Activated CD8-positive, alpha-beta memory T cell treated with anti-CD3 and anti-CD28 coated beads for 36 hours (primary cell): ENCODE measurements at regions not wholly inside any gene's neighbourhood (a gene's known extent, or its start where the extent isn't known, plus 50 kb on each side); places are given as distances from the start of the nearest gene placed in this dataset.
"Not testable (repeated sequence)": the region's sequence is repeated elsewhere in the genome, so short reads cannot be mapped to it uniquely, and the experiment has no call there.

ENCODE experiments used
- CTCF ChIA-PET: fragments of 350-600 bp; sonication (Branson Sonifier 250); formaldehyde crosslinking; loops from one replicate; lab custom pipeline; 2021; ENCODE audit warnings: antibody characterized with exemption; lab: Charles Lee
- POLR2A ChIA-PET: fragments of 350-600 bp; sonication (Branson Sonifier 250); formaldehyde crosslinking; loops from one replicate; lab custom pipeline; 2021; ENCODE audit warnings: antibody characterized with exemption; lab: Charles Lee

GRCh38 chr2:21194147-21194546, 70.4 kb downstream of the TDRD15 start:
- ChIA-PET POLR2A (no interaction called here), CTCF (no interaction called here)

GRCh38 chr2:21194858-21195271, 71.1 kb downstream of the TDRD15 start:
- ChIA-PET CTCF (interaction anchor here (0.7 kb wide), 1 partner anchor 30 kb away, joined by 3 read pairs; no protein-coding TSS in a partner anchor), POLR2A (no interaction called here)

DNA sequence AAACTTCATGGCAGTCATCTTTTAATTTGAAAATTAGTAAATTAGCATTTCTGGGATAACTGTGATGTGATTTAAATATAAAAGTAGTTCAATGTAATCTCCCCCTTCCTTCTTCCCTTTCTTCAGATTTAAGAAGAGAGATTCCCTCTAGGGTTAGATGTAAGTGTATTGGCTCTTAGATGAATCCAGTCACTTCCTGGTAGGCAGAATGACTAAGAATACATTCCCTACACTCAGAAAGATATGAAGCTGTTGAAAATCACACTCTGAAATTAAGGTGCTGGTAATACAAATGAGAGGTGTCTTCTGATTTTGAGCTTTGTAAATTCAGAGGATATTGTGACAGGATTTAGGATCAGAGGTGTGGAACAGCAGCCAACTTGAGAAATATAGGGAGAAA, 71.6 kb downstream of the TDRD15 start:
- POLR2A ChIA-PET = no interaction called here
- CTCF ChIA-PET = interaction anchor here (0.7 kb wide), 1 partner anchor 30 kb away, joined by 3 read pairs; no protein-coding TSS in a partner anchor

- POLR2A ChIA-PET = no interaction called here
Observed at GRCh38 chr2:21198637-21199036, 74.9 kb downstream of the TDRD15 start.

GRCh38 chr2:21203976-21204375, 80.2 kb downstream of the TDRD15 start:
- ChIA-PET POLR2A (no interaction called here), CTCF (no interaction called here)

More at GRCh38 chr2:21198637-21199036, 74.9 kb downstream of the TDRD15 start:
- CTCF ChIA-PET = no interaction called here

- CTCF ChIA-PET, POLR2A ChIA-PET: not testable (repeated sequence)
Observed at GRCh38 chr2:21214085-21214484, 90.3 kb downstream of the TDRD15 start.

DNA sequence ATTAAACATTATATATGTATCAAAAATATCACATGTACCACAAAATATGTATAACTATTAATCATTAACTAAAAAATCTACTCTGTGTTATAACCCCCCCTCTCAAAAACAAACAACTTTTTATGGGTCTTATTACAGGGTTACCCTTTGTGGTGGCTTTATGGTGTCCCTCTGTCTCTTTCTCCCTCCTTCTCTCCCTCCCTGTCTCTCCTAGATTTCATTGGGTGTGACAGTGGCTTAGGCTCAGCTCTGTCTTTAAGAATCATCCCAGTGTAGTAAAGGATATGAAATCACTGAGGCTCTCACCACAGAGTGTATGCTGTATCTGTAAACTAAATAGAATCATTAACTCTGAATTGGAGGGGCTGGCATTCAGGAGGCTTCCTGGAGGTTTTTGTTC, 93.7 kb downstream of the TDRD15 start:
- CTCF ChIA-PET = no interaction called here
- POLR2A ChIA-PET = no interaction called here

DNA sequence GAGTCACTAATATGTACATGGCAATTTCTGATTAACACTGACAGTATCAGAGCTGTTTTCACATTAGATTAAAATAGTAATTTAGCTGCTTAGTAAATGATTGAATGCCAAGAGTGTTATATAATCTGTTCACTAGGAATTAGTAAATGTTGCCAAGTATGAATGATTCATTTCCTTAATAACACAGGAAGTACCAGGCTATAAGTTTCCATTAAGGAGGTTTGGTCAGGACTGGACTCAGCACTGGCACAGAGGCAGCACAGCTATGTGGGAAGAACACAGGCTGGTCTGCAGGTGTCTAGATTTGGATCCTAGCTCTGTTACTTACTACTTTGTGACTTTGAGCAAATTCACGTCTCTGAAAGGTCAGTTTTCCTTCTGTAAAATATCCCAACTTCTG, 97.2 kb downstream of the TDRD15 start:
- CTCF ChIA-PET = no interaction called here

GRCh38 chr2:21223618-21224017, 99.8 kb downstream of the TDRD15 start:
- ChIA-PET POLR2A (no interaction called here), CTCF (interaction anchor here (0.6 kb wide), 1 partner anchor 246 kb away, joined by 4 read pairs; no protein-coding TSS in a partner anchor)

More for the DNA sequence above, 97.2 kb downstream of the TDRD15 start:
- POLR2A ChIA-PET = no interaction called here

- CTCF ChIA-PET = no interaction called here
- POLR2A ChIA-PET = no interaction called here
Observed at GRCh38 chr2:21228041-21228895, 104.5 kb downstream of the TDRD15 start.

GRCh38 chr2:21229302-21229701, 105.5 kb downstream of the TDRD15 start:
- ChIA-PET POLR2A (no interaction called here), CTCF (no interaction called here)

DNA sequence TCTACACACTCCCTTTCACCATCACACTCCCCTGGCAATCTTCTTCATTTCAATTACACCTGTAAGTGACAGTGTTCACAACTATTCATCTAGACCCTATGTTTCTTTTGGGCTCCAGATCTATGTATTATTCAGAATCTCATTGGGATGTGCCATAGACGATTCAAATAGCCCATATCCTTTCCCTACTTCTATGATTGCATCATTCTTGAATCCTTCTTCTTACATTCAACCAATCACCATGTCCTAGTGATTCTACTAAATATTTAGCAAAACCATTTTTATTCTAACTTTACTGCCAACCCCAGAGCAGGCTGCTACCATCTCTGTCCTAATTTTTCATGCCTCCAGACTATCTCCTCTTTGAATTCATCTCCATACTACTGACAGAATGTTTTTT, 106.4 kb downstream of the TDRD15 start:
- ChIA-PET CTCF (no interaction called here), POLR2A (no interaction called here)

GRCh38 chr2:21231985-21232384, 108.2 kb downstream of the TDRD15 start:
- POLR2A ChIA-PET = no interaction called here
- CTCF ChIA-PET = no interaction called here

- ChIA-PET CTCF (no interaction called here), POLR2A (no interaction called here)
Observed at GRCh38 chr2:21233194-21233593, 109.4 kb downstream of the TDRD15 start.

- ChIA-PET POLR2A (no interaction called here), CTCF (no interaction called here)
Observed at GRCh38 chr2:21234001-21234400, 110.2 kb downstream of the TDRD15 start.

DNA sequence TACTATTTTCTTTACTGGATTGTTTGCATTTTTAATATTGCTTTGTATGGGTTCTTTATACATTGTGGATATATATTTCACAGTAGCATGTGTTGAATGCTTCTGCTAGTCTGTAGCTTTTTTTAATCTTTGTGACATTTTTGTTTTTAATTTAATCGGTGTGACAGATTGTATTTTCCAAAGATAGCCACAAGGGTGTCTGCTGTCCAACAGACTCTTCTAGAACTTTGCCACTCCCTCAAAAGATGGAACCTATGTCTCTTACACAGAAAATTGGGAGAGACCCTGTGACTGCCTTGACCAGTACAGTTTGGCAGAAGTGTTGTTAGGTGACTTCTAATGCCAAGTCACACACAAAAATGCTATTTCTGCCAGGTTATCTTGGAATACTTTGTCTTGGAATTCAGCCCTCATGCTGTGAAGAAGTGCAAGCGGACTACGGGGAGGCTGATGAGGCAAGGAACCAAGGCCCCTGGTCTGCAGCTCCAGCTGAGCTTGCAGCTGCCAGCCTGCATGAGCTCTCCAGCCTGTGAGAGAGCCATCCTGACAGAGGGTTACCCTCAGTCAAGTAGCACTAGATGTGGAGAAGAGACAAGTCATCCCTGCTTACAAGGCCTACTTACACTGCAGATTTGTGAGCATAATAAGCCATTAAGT, 110.8 kb downstream of the TDRD15 start:
- POLR2A ChIA-PET = no interaction called here
- CTCF ChIA-PET = no interaction called here

DNA sequence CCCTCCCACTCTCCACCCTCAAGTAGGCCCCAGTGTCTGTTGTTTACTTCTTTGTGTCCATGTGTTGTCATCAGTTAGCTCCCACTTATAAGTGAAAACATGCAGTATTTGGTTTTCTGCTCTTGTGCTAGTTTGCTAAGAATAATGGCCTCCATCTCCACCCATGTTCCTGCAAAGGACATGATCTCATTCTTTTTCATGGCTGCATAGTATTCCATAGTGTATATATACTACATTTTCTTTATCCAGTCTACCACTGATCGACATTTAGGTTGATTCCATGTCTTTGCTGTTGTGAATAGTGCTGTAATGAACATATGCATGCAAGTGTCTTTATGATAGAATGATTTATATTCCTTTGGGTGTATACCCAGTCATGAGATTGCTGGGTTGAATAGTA, 116.0 kb downstream of the TDRD15 start:
- POLR2A ChIA-PET, CTCF ChIA-PET: not testable (repeated sequence)

GRCh38 chr2:21244161-21244560, 120.4 kb downstream of the TDRD15 start:
- CTCF ChIA-PET = no interaction called here
- POLR2A ChIA-PET = no interaction called here

DNA sequence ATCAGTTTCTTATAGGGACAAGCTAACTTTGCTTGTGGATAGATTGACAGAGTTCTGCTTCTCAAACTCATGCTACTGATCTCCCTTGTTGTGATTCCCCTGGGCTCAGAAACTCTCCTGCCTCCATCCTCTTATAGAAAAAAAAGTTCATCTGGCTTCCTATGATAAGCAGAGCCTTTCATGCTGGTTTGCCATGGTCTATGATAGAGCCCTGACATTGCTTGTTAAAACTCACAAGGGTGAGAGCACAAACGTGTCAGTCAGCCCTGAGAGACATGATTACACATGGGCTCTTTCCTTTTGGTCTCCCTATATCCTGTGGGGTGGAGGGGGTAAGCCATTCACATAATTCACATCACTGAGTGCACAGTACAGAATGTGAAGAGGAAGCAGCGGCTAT, 121.8 kb downstream of the TDRD15 start:
- POLR2A ChIA-PET = no interaction called here
- CTCF ChIA-PET = no interaction called here

GRCh38 chr2:21249367-21249766, 125.6 kb downstream of the TDRD15 start:
- ChIA-PET CTCF (no interaction called here), POLR2A (no interaction called here)

DNA sequence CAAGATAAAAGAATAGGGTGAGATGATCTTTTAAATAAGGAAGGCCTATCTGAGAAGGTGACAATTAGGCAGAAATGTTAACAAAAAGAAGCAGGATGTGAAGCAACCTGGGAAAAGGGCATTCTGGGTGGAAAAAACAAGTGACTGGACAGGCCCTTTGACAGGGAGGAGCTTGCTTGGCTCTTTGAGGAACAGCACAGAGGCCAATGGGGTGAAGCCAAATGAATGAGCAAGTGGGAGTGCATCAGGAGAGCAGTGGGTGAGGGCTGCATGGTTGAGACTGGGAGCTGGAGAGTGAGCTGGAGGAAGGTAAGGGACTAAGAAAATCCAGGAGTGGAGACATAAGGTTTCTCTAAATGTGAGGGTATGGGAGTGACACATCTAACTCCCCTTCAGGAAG, 126.9 kb downstream of the TDRD15 start:
- ChIA-PET CTCF (no interaction called here), POLR2A (no interaction called here)
